HG03025 (cell line): ENCODE measurements at regions not wholly inside any gene's neighbourhood (a gene's known extent, or its start where the extent isn't known, plus 50 kb on each side); places are given as distances from the start of the nearest gene placed in this dataset.
A peak's percentile ranks its signal among the peaks of the same experiment; 100 is the strongest.
"Not testable (repeated sequence)": the region's sequence is repeated elsewhere in the genome, so short reads cannot be mapped to it uniquely, and the experiment has no call there.

Experiments used
- ATAC-seq: cut with Tn5 transposase; IDR thresholded peaks from one replicate; pipeline ENCODE4 v1.9.1; 2021; ENCODE audit warnings: mild to moderate bottlenecking, moderate library complexity; ENCODE audit not compliant: unreplicated experiment, low FRiP score

DNA sequence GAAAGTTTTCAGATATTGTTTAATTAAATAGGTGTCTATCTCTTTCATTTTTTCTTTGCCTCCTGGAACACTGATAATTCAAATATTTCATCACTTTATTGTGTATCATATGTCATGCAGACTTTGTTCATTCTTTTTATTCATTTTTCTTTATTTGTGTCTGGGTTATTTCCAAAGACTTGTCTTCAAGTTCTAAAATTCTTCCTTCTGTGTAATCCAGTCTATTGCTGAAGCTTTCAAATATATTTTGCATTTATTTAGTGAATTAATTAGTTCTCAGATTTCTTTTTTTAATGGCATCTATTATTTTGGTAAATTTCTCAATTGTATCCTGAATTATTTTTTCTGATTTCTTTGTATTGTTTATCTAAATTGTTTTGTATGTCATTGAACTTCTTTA lies 70.1 kb downstream of the ZNF330 start:
- no peak for ATAC-seq

DNA sequence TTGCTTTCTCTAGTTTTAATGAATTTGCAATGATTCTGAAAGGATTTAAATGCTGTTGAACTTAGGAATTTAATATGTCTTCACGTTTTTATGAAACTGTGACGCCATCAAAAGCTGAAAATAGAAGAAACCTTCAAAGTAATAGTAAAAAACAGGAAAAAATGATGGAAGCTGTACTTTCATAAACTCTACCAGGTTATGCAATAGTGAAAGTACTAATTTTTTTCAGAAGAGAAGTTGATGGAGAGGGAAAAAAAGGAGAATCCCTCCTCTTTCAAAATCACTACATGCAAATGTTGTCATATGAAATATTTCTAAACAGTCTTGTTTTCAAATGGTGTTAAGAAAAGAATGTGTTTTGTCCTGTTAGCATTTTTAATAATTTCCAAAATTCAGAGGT lies 73.6 kb downstream of the ZNF330 start:
- no peak for ATAC-seq

DNA sequence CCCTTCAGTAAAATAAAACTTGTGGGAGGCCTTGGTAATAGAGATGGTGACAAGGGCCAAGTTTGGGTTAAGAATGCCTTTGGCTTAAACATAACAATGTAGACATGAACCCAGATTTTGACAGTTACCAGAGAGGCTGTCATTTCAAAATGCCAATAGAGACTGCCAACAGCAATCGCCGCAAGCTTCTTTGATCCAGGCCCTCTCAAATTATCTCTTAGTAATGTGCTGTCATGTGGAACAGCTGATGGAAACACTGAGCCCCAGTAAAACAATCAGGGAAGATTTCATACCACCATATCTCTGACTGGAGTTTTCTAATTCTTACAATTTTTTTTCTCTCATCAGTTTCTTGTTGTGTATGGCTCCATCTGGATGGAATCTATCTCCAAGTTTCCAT lies 80.5 kb downstream of the ZNF330 start:
- ATAC-seq = no peak

GRCh38 chr4:141302924-141303323 lies 82.2 kb downstream of the ZNF330 start:
- no peak for ATAC-seq

- ATAC-seq = no peak
Measured at GRCh38 chr4:141304346-141304745, 83.7 kb downstream of the ZNF330 start.

- ATAC-seq = no peak
Measured at GRCh38 chr4:141306331-141306730, 85.6 kb downstream of the ZNF330 start.

DNA sequence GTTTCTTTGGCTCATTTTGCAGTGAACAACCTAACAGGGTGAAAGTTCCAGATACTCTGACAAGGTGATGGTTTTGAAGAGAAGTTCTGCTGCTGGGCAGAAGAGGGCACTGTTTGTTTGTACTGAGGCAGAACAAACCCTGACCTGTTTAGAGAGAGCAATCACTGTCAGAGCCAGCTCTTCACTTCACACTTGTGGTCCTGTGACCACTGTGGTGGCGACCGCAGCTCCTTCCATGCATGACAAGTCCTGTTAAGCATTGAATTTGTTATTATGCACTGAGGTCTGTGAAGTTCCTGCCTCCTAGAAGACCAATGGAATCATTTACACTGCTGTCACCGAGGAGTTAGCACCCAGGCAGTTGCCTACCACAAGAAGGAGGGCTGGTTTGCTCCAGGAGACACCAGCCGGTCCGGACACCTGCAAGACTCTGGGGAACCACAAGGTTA lies 86.6 kb downstream of the ZNF330 start:
- peak; percentile 98 for ATAC-seq

- peak; percentile 33 for ATAC-seq
Measured at GRCh38 chr4:141309874-141310273, 89.2 kb downstream of the ZNF330 start.

- ATAC-seq = no peak
Measured at GRCh38 chr4:141311246-141312204, 90.8 kb downstream of the ZNF330 start.

- no peak for ATAC-seq
Measured at GRCh38 chr4:141314627-141315026, 93.9 kb downstream of the ZNF330 start.

GRCh38 chr4:141328560-141329173 lies 108.0 kb downstream of the ZNF330 start:
- no peak for ATAC-seq

DNA sequence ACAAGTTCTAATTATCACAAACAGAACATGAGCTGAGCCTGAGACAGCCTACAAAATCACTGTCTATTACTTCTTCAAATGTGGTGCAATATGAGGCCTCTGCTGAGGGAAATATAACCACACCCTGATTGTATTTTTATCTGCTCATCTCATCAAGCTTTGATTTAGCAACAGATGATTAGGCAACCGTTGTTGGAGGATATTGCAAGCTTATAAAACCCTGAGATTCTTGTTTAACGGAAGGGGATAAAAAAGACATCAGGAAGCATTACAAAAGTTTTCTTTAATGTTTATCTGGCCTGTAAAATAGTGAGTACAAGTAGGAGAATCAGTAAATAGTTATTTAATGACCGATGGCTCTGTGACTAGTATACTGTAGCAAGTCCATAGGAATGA lies 108.5 kb downstream of the ZNF330 start:
- ATAC-seq = no peak

DNA sequence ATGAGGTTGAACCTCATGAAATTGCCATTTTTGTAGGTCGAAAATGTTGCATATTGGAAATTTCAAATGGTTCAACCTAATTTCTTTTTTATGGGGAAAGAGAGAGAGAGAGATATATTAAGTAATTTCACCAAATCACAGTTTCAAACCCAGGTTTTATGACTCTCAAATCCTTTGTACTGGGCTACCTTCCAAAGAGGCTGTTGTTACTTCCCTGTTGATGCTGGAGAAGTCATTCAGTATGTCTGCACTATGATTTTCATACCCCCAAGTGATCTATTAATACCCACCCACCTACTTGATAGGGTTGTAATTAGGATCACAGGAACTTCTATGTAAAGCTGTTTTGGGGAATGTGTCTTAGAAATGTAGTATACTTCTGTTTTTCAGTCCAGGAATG lies 109.9 kb downstream of the ZNF330 start:
- no peak for ATAC-seq

GRCh38 chr4:141331534-141332358 lies 111.1 kb downstream of the ZNF330 start:
- no peak for ATAC-seq

DNA sequence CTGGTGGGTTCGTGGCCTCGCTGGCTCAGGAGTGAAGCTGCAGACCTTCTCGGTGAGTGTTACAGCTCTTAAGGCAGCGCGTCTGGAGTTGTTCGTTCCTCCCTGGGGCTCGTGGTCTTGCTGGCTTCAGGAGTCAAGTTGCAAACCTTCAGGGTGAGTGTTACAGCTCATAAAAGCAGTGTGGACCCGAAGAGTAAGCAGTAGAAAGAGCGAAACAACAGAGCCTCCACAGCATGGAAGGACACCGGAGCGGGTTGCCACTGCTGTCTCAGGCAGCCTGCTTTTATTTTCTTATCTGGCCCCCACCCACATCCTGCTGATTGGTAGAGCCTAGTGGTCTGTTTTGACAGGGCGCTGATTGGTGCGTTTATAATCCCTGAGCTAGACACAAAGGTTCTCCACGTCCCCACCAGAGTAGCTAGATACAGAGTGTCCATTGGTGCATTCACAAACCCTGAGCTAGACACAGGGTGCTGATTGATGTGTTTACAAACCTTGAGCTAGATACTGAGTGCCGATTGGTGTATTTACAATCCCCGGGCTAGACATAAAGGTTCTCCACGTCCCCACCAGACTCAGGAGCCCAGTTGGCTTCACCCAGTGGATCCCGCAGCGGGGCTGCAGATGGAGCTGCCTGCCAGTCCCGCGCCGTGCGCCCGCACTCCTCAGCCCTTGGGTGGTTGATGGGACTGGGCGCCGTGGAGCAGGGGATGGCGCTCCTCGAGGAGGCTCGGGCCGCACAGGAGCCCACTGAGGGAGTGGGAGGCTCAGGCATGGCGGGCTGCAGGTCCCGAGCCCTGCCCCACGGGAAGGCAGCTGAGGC lies 111.9 kb downstream of the ZNF330 start:
- ATAC-seq = not testable (repeated sequence)

GRCh38 chr4:141333456-141334230 lies 112.9 kb downstream of the ZNF330 start:
- not testable (repeated sequence) for ATAC-seq

DNA sequence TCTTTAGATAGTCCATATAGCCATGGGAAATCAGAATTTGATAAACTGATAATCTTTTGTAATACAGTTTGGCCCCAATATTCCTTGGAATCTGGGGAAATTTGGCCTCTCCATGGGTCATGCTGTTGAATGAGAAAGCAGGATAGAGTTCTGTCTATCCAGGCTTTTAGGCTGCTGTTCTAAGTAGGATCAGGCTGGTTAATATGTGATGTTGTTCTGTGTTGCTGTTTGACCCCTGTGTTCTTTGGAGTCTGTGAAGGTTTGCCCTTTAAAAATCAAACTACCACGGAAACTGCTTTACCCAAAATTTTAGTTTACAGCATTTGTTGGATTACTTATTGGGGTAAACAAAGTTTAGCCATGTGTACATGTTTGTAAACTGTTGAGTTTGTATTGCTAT lies 114.5 kb downstream of the ZNF330 start:
- no peak for ATAC-seq

DNA sequence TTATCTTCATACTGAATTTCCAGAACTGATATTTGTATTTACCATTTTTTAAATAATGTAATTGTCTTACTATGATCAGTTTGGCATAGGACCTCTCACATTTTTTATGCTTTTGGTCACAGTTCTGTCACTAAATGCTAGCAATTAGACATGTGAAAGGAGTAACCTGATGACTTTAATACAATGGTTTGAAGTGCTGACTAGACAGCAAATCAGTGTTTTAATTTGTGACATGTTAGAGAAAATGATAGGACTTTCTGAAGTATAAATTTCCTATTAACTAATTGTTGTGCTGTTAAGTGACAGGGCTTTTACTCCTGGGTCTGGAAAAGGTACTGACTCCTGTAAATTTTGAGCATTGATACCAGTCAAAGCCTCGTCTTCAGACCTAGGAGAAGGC lies 117.5 kb downstream of the ZNF330 start:
- ATAC-seq = no peak

DNA sequence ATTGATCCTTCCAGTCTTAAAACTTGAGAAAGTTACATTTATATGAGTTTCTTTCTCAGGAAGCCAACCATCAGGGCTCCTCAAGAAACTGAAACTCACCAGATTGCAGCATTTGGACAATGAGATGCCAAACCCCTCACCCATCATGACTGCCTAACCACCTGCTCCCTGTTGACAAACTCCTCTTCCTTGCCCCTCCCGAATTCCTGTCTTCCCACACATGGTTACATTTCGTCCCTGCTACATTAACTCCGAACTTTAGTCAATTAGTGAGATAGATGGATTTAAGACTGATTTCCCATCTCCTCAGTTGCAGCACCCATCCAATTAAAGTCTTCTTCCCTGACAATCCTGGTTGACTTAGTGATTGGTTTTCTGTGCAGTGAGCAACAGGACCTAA lies 118.7 kb downstream of the ZNF330 start:
- no peak for ATAC-seq
